Right lobe of liver (tissue), 6 donors: ENCODE measurements at regions not wholly inside any gene's neighbourhood (a gene's known extent, or its start where the extent isn't known, plus 50 kb on each side); places are given as distances from the start of the nearest gene placed in this dataset.

Source experiments
- ATAC-seq, 4 donors: fragments of 200-7000 bp; cut with Tn5 transposase; one replicate each; pipeline ENCODE4 v1.9.1; 2020; ENCODE audit warnings: mild to moderate bottlenecking in 4 of 4, moderate library complexity in 4 of 4
- DNase-seq, 3 donors: peaks; one replicate each; pipeline ENCODE4 v3.0.0-alpha.2; 2020
- H3K27ac ChIP-seq, 3 donors: fragments of 200-600 bp; one replicate each; pipeline ENCODE4 v1.8.0; 2022
- H3K27me3 ChIP-seq, 2 donors: fragments of 200-600 bp; one replicate each; pipeline ENCODE4 v1.8.0; 2022
- H3K36me3 ChIP-seq, 4 donors: fragments of 200-600 bp; sonication (generic) in 1 of 4; one replicate each; pipeline versions ENCODE4 v1.5.1 to v1.8.0; 2017 to 2022; ENCODE audit warnings: control low read depth in 1 of 4
- H3K4me1 ChIP-seq, 4 donors: fragments of 200-600 bp; sonication (generic) in 1 of 4; one replicate each; pipeline versions ENCODE4 v1.5.1 to v1.8.0; 2017 to 2022; ENCODE audit warnings: control low read depth in 1 of 4
- H3K4me3 ChIP-seq, 3 donors: fragments of 200-600 bp; one replicate each; pipeline ENCODE4 v1.8.0; 2022
- H3K9me3 ChIP-seq, 4 donors: fragments of 200-600 bp; sonication (generic) in 1 of 4; one replicate each; pipeline versions ENCODE4 v1.5.1 to v1.8.0; 2017 to 2022; ENCODE audit warnings: control low read depth in 1 of 4
- POLR2A ChIP-seq: fragments of 450-650 bp; IDR thresholded peaks from one replicate; pipeline ENCODE4 v1.6.1; 2017; ENCODE audit warnings: antibody characterized with exemption, mild to moderate bottlenecking
- WGBS: methylation state at CpG from one replicate; pipeline ENCODE4 v1.1.6; 2018; ENCODE audit warnings: low coverage, low lambda C conversion rate; ENCODE audit not compliant: insufficient coverage; ENCODE audit errors: missing lambda C conversion rate; 5-methylcytosine and 5-hydroxymethylcytosine counted together
- intact Hi-C, 2 donors: fragments of 100-400 bp; cut with DNase I; formaldehyde crosslinking; loops; one replicate each; pipeline versions ENCODE4 v1.11.2 to v1.14.1; 2022
- TF ChIP-seq, protein P1 (sequence below), 4 donors: fragments of 200-600 bp in 3 of 4; fragments of 450-650 bp in 1 of 4; IDR thresholded peaks; one replicate each; pipeline versions ENCODE4 v1.5.1 to v1.8.0; 2016 to 2022; ENCODE audit warnings: antibody characterized with exemption in 4 of 4, mild to moderate bottlenecking in 2 of 4
- donor health status: DM: no; HTN: yes; CAD: no.
- donor health status: DM: no; HTN: no; CAD: no.
- donor health status: DM: no; HTN: no; CAD: no.
- donor health status: DM: no; HTN: yes; CAD: no.
- donor health status: DM: no; HTN: yes; CAD: no.

DNA sequence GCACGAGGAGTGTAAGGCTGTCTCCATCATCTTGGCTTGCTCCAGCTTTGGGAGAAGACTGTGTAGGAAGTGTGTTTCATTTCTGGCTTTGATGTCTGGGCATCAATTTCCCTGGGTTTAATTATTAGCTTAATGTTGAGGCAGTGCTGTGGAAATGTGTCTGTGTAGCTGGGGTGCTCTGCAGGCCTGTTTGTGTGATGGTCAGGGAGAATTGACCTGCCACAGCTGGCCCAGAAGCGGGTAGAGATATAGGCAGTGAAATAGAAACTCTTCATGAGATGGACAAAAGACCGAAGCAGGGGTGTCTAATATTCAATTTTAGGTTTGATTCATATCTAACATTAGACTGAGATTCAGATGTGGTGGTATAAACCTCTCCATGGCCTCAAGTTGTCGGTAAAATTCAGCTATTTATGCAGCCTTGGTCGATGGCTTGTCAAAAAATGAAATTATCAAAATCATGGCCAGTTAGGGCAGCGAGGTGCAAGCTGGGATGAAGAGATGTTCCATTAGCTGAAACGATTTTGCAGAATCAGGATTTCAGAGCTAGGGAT lies 95.3 kb upstream of the SNX9 start:
- H3K27ac ChIP-seq: peak overlapping the region in 1 of 3 donors; percentile 22
- H3K36me3 ChIP-seq: no peaks in the 10 kb centered on the region
- ATAC-seq (peak; percentile 68 to 89 (median 75)), DNase-seq (no peak)
- TF ChIP-seq POLR2A: no peak
- TF ChIP-seq, protein P1, sequence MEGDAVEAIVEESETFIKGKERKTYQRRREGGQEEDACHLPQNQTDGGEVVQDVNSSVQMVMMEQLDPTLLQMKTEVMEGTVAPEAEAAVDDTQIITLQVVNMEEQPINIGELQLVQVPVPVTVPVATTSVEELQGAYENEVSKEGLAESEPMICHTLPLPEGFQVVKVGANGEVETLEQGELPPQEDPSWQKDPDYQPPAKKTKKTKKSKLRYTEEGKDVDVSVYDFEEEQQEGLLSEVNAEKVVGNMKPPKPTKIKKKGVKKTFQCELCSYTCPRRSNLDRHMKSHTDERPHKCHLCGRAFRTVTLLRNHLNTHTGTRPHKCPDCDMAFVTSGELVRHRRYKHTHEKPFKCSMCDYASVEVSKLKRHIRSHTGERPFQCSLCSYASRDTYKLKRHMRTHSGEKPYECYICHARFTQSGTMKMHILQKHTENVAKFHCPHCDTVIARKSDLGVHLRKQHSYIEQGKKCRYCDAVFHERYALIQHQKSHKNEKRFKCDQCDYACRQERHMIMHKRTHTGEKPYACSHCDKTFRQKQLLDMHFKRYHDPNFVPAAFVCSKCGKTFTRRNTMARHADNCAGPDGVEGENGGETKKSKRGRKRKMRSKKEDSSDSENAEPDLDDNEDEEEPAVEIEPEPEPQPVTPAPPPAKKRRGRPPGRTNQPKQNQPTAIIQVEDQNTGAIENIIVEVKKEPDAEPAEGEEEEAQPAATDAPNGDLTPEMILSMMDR (IDR thresholded peaks at IDR 0.05): no peak
- H3K27me3 ChIP-seq: no peaks in the 10 kb centered on the region
- no peak overlapping the region for H3K4me3 ChIP-seq
- peaks cover 0 to 6% (median 0%) of the 10 kb centered on the region in 4 donors for H3K4me1 ChIP-seq
- H3K9me3 ChIP-seq: no peaks in the 10 kb centered on the region
- intact Hi-C loops: no loop called here
- WGBS: 56% methylated on average over 7 of the region's 7 CpGs

DNA sequence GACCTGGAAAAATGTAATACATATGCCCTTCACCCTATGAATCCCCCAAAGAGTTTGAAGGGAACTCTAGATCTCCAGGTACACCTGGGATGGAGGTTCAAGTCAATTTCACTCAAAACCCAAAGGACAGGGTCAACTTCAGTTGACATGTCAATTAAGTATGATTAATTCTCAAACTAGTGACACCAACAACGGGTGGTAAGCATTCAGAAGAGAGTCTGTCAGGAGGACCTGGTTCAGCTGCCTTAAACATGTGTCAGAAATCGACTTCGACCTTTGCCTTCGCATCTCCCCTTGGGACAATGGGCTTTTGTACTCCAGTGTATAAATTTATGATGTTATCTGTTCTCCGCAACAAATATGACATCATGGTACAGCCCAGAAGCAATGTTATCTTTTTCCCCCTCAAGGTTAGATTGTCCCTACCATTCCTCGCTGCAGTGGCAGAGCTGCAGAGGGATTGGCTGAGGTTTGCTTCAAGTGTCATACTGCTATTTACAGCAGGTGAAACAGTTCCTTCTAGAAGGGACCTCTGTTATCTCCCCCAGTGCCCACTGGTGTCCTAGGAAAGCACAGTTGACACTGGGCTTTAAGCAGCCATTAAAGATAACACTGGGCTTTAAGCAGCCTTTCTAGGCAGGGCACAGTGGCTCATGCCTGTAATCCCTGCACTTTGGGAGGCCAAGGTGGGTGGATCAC lies 94.7 kb upstream of the SNX9 start:
- intact Hi-C loops: no loop called here
- no peak overlapping the region for H3K4me3 ChIP-seq
- H3K27me3 ChIP-seq: no peaks in the 10 kb centered on the region
- no peak for ATAC-seq
- 73% methylated on average over 3 of the region's 6 CpGs for WGBS
- no peaks in the 10 kb centered on the region for H3K36me3 ChIP-seq
- peaks cover 0 to 6% (median 0%) of the 10 kb centered on the region in 4 donors for H3K4me1 ChIP-seq
- H3K9me3 ChIP-seq: no peaks in the 10 kb centered on the region
- no peak overlapping the region for H3K27ac ChIP-seq
- DNase-seq: no peak
- TF ChIP-seq, protein P1 (IDR thresholded peaks at IDR 0.05): no peak
- no peak for TF ChIP-seq POLR2A

DNA sequence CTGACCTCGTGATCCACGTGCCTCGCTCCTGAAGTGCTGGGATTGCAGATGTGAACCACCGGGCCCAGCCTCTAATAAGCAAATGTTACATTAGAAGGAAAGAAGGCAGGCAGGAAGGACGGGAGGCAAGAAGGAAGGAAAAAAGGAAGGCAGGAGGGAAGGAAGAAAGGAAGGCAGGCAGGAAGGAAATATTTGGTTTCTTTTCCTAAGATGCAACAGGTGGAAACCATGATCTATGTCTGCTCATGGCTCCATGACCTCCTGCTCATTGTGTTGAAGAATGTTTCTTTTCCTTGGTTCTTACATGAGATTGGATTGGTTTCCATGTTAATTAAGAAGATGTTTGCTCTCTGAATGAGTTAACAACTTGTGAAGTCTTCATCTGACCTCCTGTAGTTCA lies 91.8 kb upstream of the SNX9 start:
- 84% methylated on average over 5 of the region's 5 CpGs for whole genome bisulfite sequencing

DNA sequence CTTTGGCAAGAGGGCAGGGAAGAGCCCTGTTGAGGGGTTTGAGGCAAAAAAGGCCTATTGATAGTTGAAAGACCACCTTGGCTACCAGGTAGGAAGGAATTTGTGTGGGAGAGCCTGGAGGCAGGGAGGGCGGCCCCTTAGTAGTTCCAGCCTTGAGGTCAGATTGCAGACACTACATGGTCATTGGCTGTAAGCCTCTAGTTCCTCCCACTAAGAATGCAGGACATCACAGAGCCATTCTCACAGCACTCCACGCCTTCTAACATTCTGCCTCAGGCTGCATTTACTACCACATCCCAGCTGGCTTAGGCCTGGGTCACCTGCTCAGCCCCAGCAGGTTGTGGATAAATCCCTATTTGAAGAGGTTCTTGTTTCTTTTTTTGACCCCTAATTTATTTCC lies 91.0 kb upstream of the SNX9 start:
- Histone ChIP-seq H3K36me3 (no peaks in the 10 kb centered on the region), H3K9me3 (no peaks in the 10 kb centered on the region), H3K4me3 (no peak overlapping the region), H3K27ac (no peak overlapping the region), H3K27me3 (no peaks in the 10 kb centered on the region), H3K4me1 (peaks cover 0 to 6% (median 0%) of the 10 kb centered on the region in 4 donors)
- no CpG with 5 or more reads among the region's 2 CpGs for WGBS
- DNase-seq (no peak), ATAC-seq (no peak)
- intact Hi-C loops: no loop called here
- TF ChIP-seq, protein P1 (IDR thresholded peaks at IDR 0.05): no peak
- no peak for TF ChIP-seq POLR2A

More for the DNA sequence above, 91.8 kb upstream of the SNX9 start:
- Histone ChIP-seq H3K27me3 (no peaks in the 10 kb centered on the region), H3K27ac (no peak overlapping the region), H3K4me3 (no peak overlapping the region), H3K9me3 (no peaks in the 10 kb centered on the region), H3K36me3 (no peaks in the 10 kb centered on the region), H3K4me1 (peaks cover 0 to 6% (median 0%) of the 10 kb centered on the region in 4 donors)
- ATAC-seq: no peak
- intact Hi-C loops: no loop called here
- TF ChIP-seq POLR2A: no peak
- TF ChIP-seq, protein P1 (IDR thresholded peaks at IDR 0.05): no peak
- no peak for DNase-seq
